ENCODE measurements at regions not wholly inside any gene's neighbourhood (a gene's known extent, or its start where the extent isn't known, plus 50 kb on each side); places are given as distances from the start of the nearest gene placed in this dataset.

GRCh38 chr13:54356209-54356608 lies 1327.6 kb downstream of the OLFM4 start:
- Histone ChIP-seq H3K27ac (no peak overlapping the region), H3K27me3 (no peaks in the 10 kb centered on the region), H3K4me1 (no peaks in the 10 kb centered on the region), H3K9me3 (no peaks in the 10 kb centered on the region), H3K4me3 (no peak overlapping the region), H3K36me3 (no peaks in the 10 kb centered on the region)
- DNase-seq (ENCODE audit: low spot score in 2 of 2): no peak
- TF ChIP-seq CTCF (IDR thresholded peaks at IDR 0.05): no peak
- TF ChIP-seq EP300 (IDR thresholded peaks at IDR 0.05): no peak
- no peak for TF ChIP-seq POLR2A (IDR thresholded peaks at IDR 0.05)

- Histone ChIP-seq H3K4me3 (no peak overlapping the region), H3K4me1 (no peaks in the 10 kb centered on the region), H3K27ac (no peak overlapping the region), H3K27me3 (no peaks in the 10 kb centered on the region), H3K36me3 (no peaks in the 10 kb centered on the region), H3K9me3 (no peaks in the 10 kb centered on the region)
- no peak for TF ChIP-seq CTCF (IDR thresholded peaks at IDR 0.05)
- no peak for TF ChIP-seq POLR2A (IDR thresholded peaks at IDR 0.05)
- TF ChIP-seq EP300 (IDR thresholded peaks at IDR 0.05): no peak
- 20 to 36% methylated on average over 1 of the region's 1 CpG for WGBS, 2 donors
- DNase-seq (ENCODE audit: low spot score in 2 of 2): no peak
Observed at GRCh38 chr13:54356849-54357248, 1328.2 kb downstream of the OLFM4 start.

GRCh38 chr13:54357284-54357933 lies 1328.8 kb downstream of the OLFM4 start:
- no peaks in the 10 kb centered on the region for H3K4me1 ChIP-seq
- DNase-seq (ENCODE audit: low spot score in 2 of 2): no peak
- no peak overlapping the region for H3K27ac ChIP-seq
- TF ChIP-seq EP300 (IDR thresholded peaks at IDR 0.05) (no peak), CTCF (IDR thresholded peaks at IDR 0.05) (no peak), POLR2A (IDR thresholded peaks at IDR 0.05) (no peak)
- H3K36me3 ChIP-seq: no peaks in the 10 kb centered on the region
- no peak overlapping the region for H3K4me3 ChIP-seq
- no peaks in the 10 kb centered on the region for H3K9me3 ChIP-seq
- WGBS, 2 donors: 76 to 80% methylated on average over 5 of the region's 5 CpGs
- H3K27me3 ChIP-seq: no peaks in the 10 kb centered on the region

- no peak for DNase-seq (ENCODE audit: low spot score in 2 of 2)
- no peak overlapping the region for H3K4me3 ChIP-seq
- H3K27ac ChIP-seq: no peak overlapping the region
- no peaks in the 10 kb centered on the region for H3K36me3 ChIP-seq
- H3K4me1 ChIP-seq: no peaks in the 10 kb centered on the region
- H3K27me3 ChIP-seq: no peaks in the 10 kb centered on the region
- no peaks in the 10 kb centered on the region for H3K9me3 ChIP-seq
- 48 to 54% methylated on average over 1 of the region's 1 CpG for WGBS, 2 donors
- TF ChIP-seq EP300 (IDR thresholded peaks at IDR 0.05) (no peak), POLR2A (IDR thresholded peaks at IDR 0.05) (no peak), CTCF (IDR thresholded peaks at IDR 0.05) (no peak)
Observed at GRCh38 chr13:54361460-54361859, 1332.8 kb downstream of the OLFM4 start.

- Histone ChIP-seq H3K4me1 (no peaks in the 10 kb centered on the region), H3K4me3 (no peak overlapping the region), H3K9me3 (no peaks in the 10 kb centered on the region), H3K36me3 (no peaks in the 10 kb centered on the region), H3K27me3 (no peaks in the 10 kb centered on the region), H3K27ac (no peak overlapping the region)
- WGBS, 2 donors: 56 to 70% methylated on average over 1 of the region's 1 CpG
- DNase-seq (ENCODE audit: low spot score in 2 of 2): no peak
- TF ChIP-seq POLR2A (IDR thresholded peaks at IDR 0.05) (no peak), CTCF (IDR thresholded peaks at IDR 0.05) (no peak), EP300 (IDR thresholded peaks at IDR 0.05) (no peak)
Observed at GRCh38 chr13:54366728-54367127, 1338.1 kb downstream of the OLFM4 start.

All from tibial nerve (tissue), 4 donors.